Neural progenitor cell (in vitro differentiated cells): ENCODE measurements at regions not wholly inside any gene's neighbourhood (a gene's known extent, or its start where the extent isn't known, plus 50 kb on each side); places are given as distances from the start of the nearest gene placed in this dataset.

Experiments
- CTCF ChIP-seq: fragments of 200-600 bp; sonication (generic); IDR thresholded peaks from 2 replicates; pipeline ENCODE4 v1.5.1; 2017; ENCODE audit warnings: antibody characterized with exemption, mild to moderate bottlenecking
- EZH2phosphoT487 ChIP-seq: fragments of 200-600 bp; sonication (generic); IDR thresholded peaks from 2 replicates; pipeline ENCODE4 v1.6.1; 2017; ENCODE audit warnings: antibody characterized with exemption

GRCh38 chr12:90515199-90516175 lies 439.5 kb downstream of the CCER1 start:
- no peak for TF ChIP-seq CTCF
- TF ChIP-seq EZH2phosphoT487: no peak
